ENCODE measurements at regions not wholly inside any gene's neighbourhood (a gene's known extent, or its start where the extent isn't known, plus 50 kb on each side); places are given as distances from the start of the nearest gene placed in this dataset.

GRCh38 chr9:106035806-106036205 lies 341.5 kb downstream of the TMEM38B start:
- Histone ChIP-seq H3K4me2 (ENCODE audit: insufficient read depth, low read length) (no peak overlapping the region), H3K27ac (ENCODE audit: insufficient read depth, low read depth, low read length) (no peak overlapping the region), H3K27me3 (ENCODE audit: control insufficient read depth in 2 of 2, insufficient read depth in 2 of 2, low read length in 2 of 2) (no peaks in the 10 kb centered on the region), H3K9me1 (replicated peaks; ENCODE audit: control insufficient read depth, extremely low read depth, insufficient read depth, low read length) (no peaks in the 10 kb centered on the region), H3K4me1 (ENCODE audit: control insufficient read depth, extremely low read depth, insufficient read depth, low read length) (no peaks in the 10 kb centered on the region), H3K4me3 (replicated peaks in 1 of 3; ENCODE audit: insufficient read depth in 1 of 3, low read depth in 1 of 3, low read length in 3 of 3) (no peak overlapping the region), H3K79me2 (ENCODE audit: control insufficient read depth, insufficient read depth, low read length) (no peaks in the 10 kb centered on the region), H3K9ac (replicated peaks; ENCODE audit: extremely low read depth, insufficient read depth, low read length) (no peak overlapping the region), H2AFZ (ENCODE audit: low read depth, low read length) (no peak overlapping the region), H3K36me3 (ENCODE audit: control insufficient read depth in 2 of 2, extremely low read depth in 1 of 2, insufficient read depth in 2 of 2, low read length in 2 of 2) (no peaks in the 10 kb centered on the region), H3K9me3 (replicated peaks; ENCODE audit: control insufficient read depth, insufficient read depth, low read length) (peaks cover 3% of the 10 kb centered on the region), H4K20me1 (replicated peaks; ENCODE audit: control insufficient read depth, extremely low read depth, insufficient read depth, low read length) (no peaks in the 10 kb centered on the region)
- no peak for FAIRE-seq
- BruUV-seq (replicated peaks) = no TSS peak
- POLR2A ChIA-PET = no interaction called here
- DNase-seq (ENCODE audit: low read depth, low spot score) = no peak
- CTCF ChIA-PET = no interaction called here
- dilution Hi-C loops (cut with MboI; ENCODE audit: extremely low pct_ligation_motif_present, low sequenced_read_pairs) = no loop called here
- intact Hi-C loops (cut with micrococcal nuclease) = no loop called here
- no peak for TF ChIP-seq POLR2AphosphoS5 (IDR thresholded peaks at IDR 0.05; ENCODE audit: insufficient read depth, low read depth, low read length)
- no peak for TF ChIP-seq GATA2 (IDR thresholded peaks at IDR 0.05; ENCODE audit: insufficient read depth, insufficient read length, low read depth, low read length)
- TF ChIP-seq, protein P1, sequence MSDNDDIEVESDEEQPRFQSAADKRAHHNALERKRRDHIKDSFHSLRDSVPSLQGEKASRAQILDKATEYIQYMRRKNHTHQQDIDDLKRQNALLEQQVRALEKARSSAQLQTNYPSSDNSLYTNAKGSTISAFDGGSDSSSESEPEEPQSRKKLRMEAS (IDR thresholded peaks at IDR 0.05; ENCODE audit: insufficient read depth, insufficient read length) = no peak
- TF ChIP-seq EZH2 (IDR thresholded peaks at IDR 0.05; ENCODE audit: borderline replicate concordance, low read depth, low read length, severe bottlenecking) = no peak
- TF ChIP-seq FOS (IDR thresholded peaks at IDR 0.05; ENCODE audit: borderline replicate concordance, insufficient read depth, low read length) = no peak
- TF ChIP-seq JUN (IDR thresholded peaks at IDR 0.05; ENCODE audit: borderline replicate concordance, insufficient read depth, insufficient read length, low read depth) = no peak
- TF ChIP-seq MYC (IDR thresholded peaks at IDR 0.05; ENCODE audit: low read depth, low read length) = no peak
- TF ChIP-seq POLR2A (IDR thresholded peaks at IDR 0.05; ENCODE audit: low read depth, low read length) = no peak
- TF ChIP-seq, protein P2, sequence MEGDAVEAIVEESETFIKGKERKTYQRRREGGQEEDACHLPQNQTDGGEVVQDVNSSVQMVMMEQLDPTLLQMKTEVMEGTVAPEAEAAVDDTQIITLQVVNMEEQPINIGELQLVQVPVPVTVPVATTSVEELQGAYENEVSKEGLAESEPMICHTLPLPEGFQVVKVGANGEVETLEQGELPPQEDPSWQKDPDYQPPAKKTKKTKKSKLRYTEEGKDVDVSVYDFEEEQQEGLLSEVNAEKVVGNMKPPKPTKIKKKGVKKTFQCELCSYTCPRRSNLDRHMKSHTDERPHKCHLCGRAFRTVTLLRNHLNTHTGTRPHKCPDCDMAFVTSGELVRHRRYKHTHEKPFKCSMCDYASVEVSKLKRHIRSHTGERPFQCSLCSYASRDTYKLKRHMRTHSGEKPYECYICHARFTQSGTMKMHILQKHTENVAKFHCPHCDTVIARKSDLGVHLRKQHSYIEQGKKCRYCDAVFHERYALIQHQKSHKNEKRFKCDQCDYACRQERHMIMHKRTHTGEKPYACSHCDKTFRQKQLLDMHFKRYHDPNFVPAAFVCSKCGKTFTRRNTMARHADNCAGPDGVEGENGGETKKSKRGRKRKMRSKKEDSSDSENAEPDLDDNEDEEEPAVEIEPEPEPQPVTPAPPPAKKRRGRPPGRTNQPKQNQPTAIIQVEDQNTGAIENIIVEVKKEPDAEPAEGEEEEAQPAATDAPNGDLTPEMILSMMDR (IDR thresholded peaks at IDR 0.05; ENCODE audit: extremely low read depth in 1 of 2, insufficient read depth in 1 of 2, low read depth in 1 of 2, low read length in 2 of 2) = no peak
